ENCODE measurements at regions not wholly inside any gene's neighbourhood (a gene's known extent, or its start where the extent isn't known, plus 50 kb on each side); places are given as distances from the start of the nearest gene placed in this dataset.

DNA sequence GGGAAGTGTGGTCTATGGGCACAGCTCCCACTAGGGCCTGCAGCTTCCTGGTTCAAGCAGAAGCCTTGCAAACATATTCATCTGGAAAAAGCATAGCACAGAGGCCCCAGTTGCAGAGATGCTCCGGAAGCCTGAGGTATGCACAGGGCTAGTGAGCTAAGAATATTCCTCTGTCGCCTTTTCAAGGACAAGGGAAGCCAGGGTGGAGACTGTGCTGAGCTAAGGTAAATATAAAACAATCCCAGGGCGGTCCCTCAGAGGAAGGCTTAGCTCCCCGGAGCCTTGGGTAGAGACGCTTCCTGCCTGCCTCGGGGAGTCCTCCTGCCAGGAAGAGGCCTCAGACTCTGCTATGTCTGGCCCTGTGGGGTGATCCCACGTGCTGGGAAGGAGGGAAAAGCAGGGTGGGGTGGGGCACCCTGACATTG lies 134.8 kb upstream of the FOXA2 start:
- H3K36me3 ChIP-seq (ENCODE audit: control insufficient read depth in 2 of 2, insufficient read depth in 2 of 2, low read length in 1 of 2) = no peaks in the 10 kb centered on the region
- intact Hi-C loops (cut with micrococcal nuclease; ENCODE audit: unreplicated experiment) = no loop called here
- ChIA-PET SMC1A (ENCODE audit: uncharacterized antibody, unreplicated experiment) (no interaction called here), RAD21 (ENCODE audit: unreplicated experiment) (no interaction called here), POLR2A (no interaction called here), CTCF (interaction anchor here (0.5 kb wide), 1 partner anchor 621 kb away, joined by 3 read pairs; no protein-coding TSS in a partner anchor)
- TF ChIP-seq SIN3A (IDR thresholded peaks at IDR 0.05; ENCODE audit: low read depth, low read length) (no peak), RAD21 (IDR thresholded peaks at IDR 0.05; ENCODE audit: insufficient read depth, low read depth, low read length) (no peak), PAX8 (IDR thresholded peaks at IDR 0.05) (no peak), BACH1 (IDR thresholded peaks at IDR 0.05; ENCODE audit: borderline replicate concordance) (no peak), POLR2AphosphoS5 (IDR thresholded peaks at IDR 0.05; ENCODE audit: low read length) (no peak), RB1 (IDR thresholded peaks at IDR 0.05; ENCODE audit: borderline replicate concordance) (no peak), SP1 (IDR thresholded peaks at IDR 0.05; ENCODE audit: low read depth, low read length) (no peak), SUZ12 (IDR thresholded peaks at IDR 0.05; ENCODE audit: unreplicated experiment) (no peak), CHD1 (IDR thresholded peaks at IDR 0.05; ENCODE audit: low read depth, low read length) (no peak), GATAD2B (conservative IDR thresholded peaks at IDR 0.05; ENCODE audit: low read depth) (no peak), ZNF274 (IDR thresholded peaks at IDR 0.05; ENCODE audit: insufficient read depth, insufficient read length) (no peak), EP300 (IDR thresholded peaks at IDR 0.05; ENCODE audit: borderline replicate concordance in 1 of 2, control insufficient read depth in 1 of 2, low read depth in 2 of 2, low read length in 2 of 2) (no peak), ZBED1 (IDR thresholded peaks at IDR 0.05; ENCODE audit: borderline replicate concordance) (no peak), CHD2 (IDR thresholded peaks at IDR 0.05; ENCODE audit: borderline replicate concordance, low read depth, low read length) (no peak)
- TF ChIP-seq, protein P1, sequence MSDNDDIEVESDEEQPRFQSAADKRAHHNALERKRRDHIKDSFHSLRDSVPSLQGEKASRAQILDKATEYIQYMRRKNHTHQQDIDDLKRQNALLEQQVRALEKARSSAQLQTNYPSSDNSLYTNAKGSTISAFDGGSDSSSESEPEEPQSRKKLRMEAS (IDR thresholded peaks at IDR 0.05; ENCODE audit: low read depth, low read length) = no peak
- TF ChIP-seq, protein P2, sequence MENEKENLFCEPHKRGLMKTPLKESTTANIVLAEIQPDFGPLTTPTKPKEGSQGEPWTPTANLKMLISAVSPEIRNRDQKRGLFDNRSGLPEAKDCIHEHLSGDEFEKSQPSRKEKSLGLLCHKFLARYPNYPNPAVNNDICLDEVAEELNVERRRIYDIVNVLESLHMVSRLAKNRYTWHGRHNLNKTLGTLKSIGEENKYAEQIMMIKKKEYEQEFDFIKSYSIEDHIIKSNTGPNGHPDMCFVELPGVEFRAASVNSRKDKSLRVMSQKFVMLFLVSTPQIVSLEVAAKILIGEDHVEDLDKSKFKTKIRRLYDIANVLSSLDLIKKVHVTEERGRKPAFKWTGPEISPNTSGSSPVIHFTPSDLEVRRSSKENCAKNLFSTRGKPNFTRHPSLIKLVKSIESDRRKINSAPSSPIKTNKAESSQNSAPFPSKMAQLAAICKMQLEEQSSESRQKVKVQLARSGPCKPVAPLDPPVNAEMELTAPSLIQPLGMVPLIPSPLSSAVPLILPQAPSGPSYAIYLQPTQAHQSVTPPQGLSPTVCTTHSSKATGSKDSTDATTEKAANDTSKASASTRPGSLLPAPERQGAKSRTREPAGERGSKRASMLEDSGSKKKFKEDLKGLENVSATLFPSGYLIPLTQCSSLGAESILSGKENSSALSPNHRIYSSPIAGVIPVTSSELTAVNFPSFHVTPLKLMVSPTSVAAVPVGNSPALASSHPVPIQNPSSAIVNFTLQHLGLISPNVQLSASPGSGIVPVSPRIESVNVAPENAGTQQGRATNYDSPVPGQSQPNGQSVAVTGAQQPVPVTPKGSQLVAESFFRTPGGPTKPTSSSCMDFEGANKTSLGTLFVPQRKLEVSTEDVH (IDR thresholded peaks at IDR 0.05; ENCODE audit: low read depth, partially characterized antibody) = no peak
- TF ChIP-seq, protein P3, sequence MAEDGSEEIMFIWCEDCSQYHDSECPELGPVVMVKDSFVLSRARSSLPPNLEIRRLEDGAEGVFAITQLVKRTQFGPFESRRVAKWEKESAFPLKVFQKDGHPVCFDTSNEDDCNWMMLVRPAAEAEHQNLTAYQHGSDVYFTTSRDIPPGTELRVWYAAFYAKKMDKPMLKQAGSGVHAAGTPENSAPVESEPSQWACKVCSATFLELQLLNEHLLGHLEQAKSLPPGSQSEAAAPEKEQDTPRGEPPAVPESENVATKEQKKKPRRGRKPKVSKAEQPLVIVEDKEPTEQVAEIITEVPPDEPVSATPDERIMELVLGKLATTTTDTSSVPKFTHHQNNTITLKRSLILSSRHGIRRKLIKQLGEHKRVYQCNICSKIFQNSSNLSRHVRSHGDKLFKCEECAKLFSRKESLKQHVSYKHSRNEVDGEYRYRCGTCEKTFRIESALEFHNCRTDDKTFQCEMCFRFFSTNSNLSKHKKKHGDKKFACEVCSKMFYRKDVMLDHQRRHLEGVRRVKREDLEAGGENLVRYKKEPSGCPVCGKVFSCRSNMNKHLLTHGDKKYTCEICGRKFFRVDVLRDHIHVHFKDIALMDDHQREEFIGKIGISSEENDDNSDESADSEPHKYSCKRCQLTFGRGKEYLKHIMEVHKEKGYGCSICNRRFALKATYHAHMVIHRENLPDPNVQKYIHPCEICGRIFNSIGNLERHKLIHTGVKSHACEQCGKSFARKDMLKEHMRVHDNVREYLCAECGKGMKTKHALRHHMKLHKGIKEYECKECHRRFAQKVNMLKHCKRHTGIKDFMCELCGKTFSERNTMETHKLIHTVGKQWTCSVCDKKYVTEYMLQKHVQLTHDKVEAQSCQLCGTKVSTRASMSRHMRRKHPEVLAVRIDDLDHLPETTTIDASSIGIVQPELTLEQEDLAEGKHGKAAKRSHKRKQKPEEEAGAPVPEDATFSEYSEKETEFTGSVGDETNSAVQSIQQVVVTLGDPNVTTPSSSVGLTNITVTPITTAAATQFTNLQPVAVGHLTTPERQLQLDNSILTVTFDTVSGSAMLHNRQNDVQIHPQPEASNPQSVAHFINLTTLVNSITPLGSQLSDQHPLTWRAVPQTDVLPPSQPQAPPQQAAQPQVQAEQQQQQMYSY (CRISPR knock-in tag; IDR thresholded peaks at IDR 0.05) = no peak
- H3K9ac ChIP-seq (ENCODE audit: control insufficient read depth, insufficient read depth, low read length) = no peak overlapping the region
- DNase-seq (ENCODE audit: low read depth, low spot score) (no peak), ATAC-seq (no peak), FAIRE-seq (no peak)
- H2AFZ ChIP-seq (ENCODE audit: control insufficient read depth, low read depth, low read length) = no peak overlapping the region
- H3K79me2 ChIP-seq (ENCODE audit: control insufficient read depth, insufficient read depth, low read length) = no peaks in the 10 kb centered on the region
- no peak overlapping the region for H3K27ac ChIP-seq (ENCODE audit: control insufficient read depth, insufficient read depth)
- H3K4me3 ChIP-seq = no peak overlapping the region
- no peak overlapping the region for H3K4me2 ChIP-seq (ENCODE audit: control insufficient read depth, insufficient read depth)
- no peaks in the 10 kb centered on the region; a peak in 2 of 4 replicates for H3K27me3 ChIP-seq (replicated peaks in 1 of 2; ENCODE audit: control insufficient read depth in 2 of 2, insufficient read depth in 2 of 2, low read length in 1 of 2)
- no TSS peak for BruUV-seq (replicated peaks)
- in situ Hi-C loops (cut with MboI) = no loop called here
- H3K9me3 ChIP-seq (replicated peaks; ENCODE audit: control insufficient read depth, insufficient read depth, low read length) = no peaks in the 10 kb centered on the region
- 20% methylated on average over 7 of the region's 7 CpGs for WGBS (ENCODE audit: insufficient coverage, insufficient replicate concordance, low lambda C conversion rate, missing lambda C conversion rate)
- H3K4me1 ChIP-seq (ENCODE audit: control insufficient read depth, insufficient read depth, low read length) = no peaks in the 10 kb centered on the region
- no peaks in the 10 kb centered on the region for H4K20me1 ChIP-seq (ENCODE audit: control insufficient read depth, insufficient read depth)

Measured in GM12878 (cell line).